ENCODE measurements at regions not wholly inside any gene's neighbourhood (a gene's known extent, or its start where the extent isn't known, plus 50 kb on each side); places are given as distances from the start of the nearest gene placed in this dataset.

GRCh38 chr16:61289141-61289540 lies 747.1 kb downstream of the CDH8 start:
- no peak for DNase-seq (ENCODE audit: low read depth)
- H3K4me3 ChIP-seq (ENCODE audit: control insufficient read depth, low read depth, low read length) = no peak overlapping the region
- TF ChIP-seq CTCF (conservative IDR thresholded peaks at IDR 0.05; ENCODE audit: control insufficient read depth, insufficient read depth, low read depth, low read length) = no peak

GRCh38 chr16:61277849-61278248 lies 758.4 kb downstream of the CDH8 start:
- no peak for DNase-seq (ENCODE audit: low read depth)
- TF ChIP-seq CTCF (conservative IDR thresholded peaks at IDR 0.05; ENCODE audit: control insufficient read depth, insufficient read depth, low read depth, low read length) = no peak

GRCh38 chr16:61274211-61274610 lies 762.0 kb downstream of the CDH8 start:
- no peak overlapping the region for H3K4me3 ChIP-seq (ENCODE audit: control insufficient read depth, low read depth, low read length)
- DNase-seq (ENCODE audit: low read depth) = no peak
- TF ChIP-seq CTCF (conservative IDR thresholded peaks at IDR 0.05; ENCODE audit: control insufficient read depth, insufficient read depth, low read depth, low read length) = no peak

More at GRCh38 chr16:61277849-61278248, 758.4 kb downstream of the CDH8 start:
- H3K4me3 ChIP-seq (ENCODE audit: control insufficient read depth, low read depth, low read length) = no peak overlapping the region

- no peak for TF ChIP-seq CTCF (conservative IDR thresholded peaks at IDR 0.05; ENCODE audit: control insufficient read depth, insufficient read depth, low read depth, low read length)
- no peak for DNase-seq (ENCODE audit: low read depth)
These were observed 765.5 kb downstream of the CDH8 start for GRCh38 chr16:61270726-61271125.

GRCh38 chr16:61263400-61263799 lies 772.8 kb downstream of the CDH8 start:
- no peak overlapping the region for H3K4me3 ChIP-seq (ENCODE audit: control insufficient read depth, low read depth, low read length)
- no peak for DNase-seq (ENCODE audit: low read depth)
- no peak for TF ChIP-seq CTCF (conservative IDR thresholded peaks at IDR 0.05; ENCODE audit: control insufficient read depth, insufficient read depth, low read depth, low read length)

More at GRCh38 chr16:61270726-61271125, 765.5 kb downstream of the CDH8 start:
- H3K4me3 ChIP-seq (ENCODE audit: control insufficient read depth, low read depth, low read length) = no peak overlapping the region

- no peak for DNase-seq (ENCODE audit: low read depth)
- no peak for TF ChIP-seq CTCF (conservative IDR thresholded peaks at IDR 0.05; ENCODE audit: control insufficient read depth, insufficient read depth, low read depth, low read length)
- H3K4me3 ChIP-seq (ENCODE audit: control insufficient read depth, low read depth, low read length) = no peak overlapping the region
These were observed 774.9 kb downstream of the CDH8 start for GRCh38 chr16:61261315-61261714.

GRCh38 chr16:61246592-61246991 lies 789.6 kb downstream of the CDH8 start:
- no peak for DNase-seq (ENCODE audit: low read depth)
- H3K4me3 ChIP-seq (ENCODE audit: control insufficient read depth, low read depth, low read length) = no peak overlapping the region
- no peak for TF ChIP-seq CTCF (conservative IDR thresholded peaks at IDR 0.05; ENCODE audit: control insufficient read depth, insufficient read depth, low read depth, low read length)
